Activated T-cell treated with anti-CD3 and anti-CD28 coated beads, Interleukin-2, amount 50 U/mL, for 72 hours (primary cell): ENCODE measurements at regions not wholly inside any gene's neighbourhood (a gene's known extent, or its start where the extent isn't known, plus 50 kb on each side); places are given as distances from the start of the nearest gene placed in this dataset.

ENCODE experiments used
- ATAC-seq, 2 donors: fragments of 150-1000 bp; cut with Tn5 transposase; replicated peaks in 1 of 2; 2 replicates each; pipeline ENCODE4 v1.10.0; 2021; ENCODE audit warnings: moderate library complexity in 2 of 2, mild to moderate bottlenecking in 1 of 2
- DNase-seq, 2 donors: peaks; one replicate each; pipeline ENCODE4 v3.0.0; 2021 to 2022; ENCODE audit warnings: mixed read lengths in 1 of 2
- H3K27ac Mint-ChIP-seq: one replicate; pipeline ENCODE4 v1.8.0; 2022; ENCODE audit warnings: mild to moderate bottlenecking, moderate library complexity, mixed read lengths
- H3K27me3 Mint-ChIP-seq: one replicate; pipeline ENCODE4 v1.8.0; 2022; ENCODE audit warnings: low read depth, mixed read lengths
- H3K36me3 Mint-ChIP-seq, 2 donors: one replicate each; pipeline ENCODE4 v1.8.0; 2022; ENCODE audit warnings: mixed read lengths in 2 of 2, mild to moderate bottlenecking in 1 of 2; ENCODE audit not compliant: insufficient read depth in 2 of 2
- H3K4me1 Mint-ChIP-seq: one replicate; pipeline ENCODE4 v1.8.0; 2022; ENCODE audit warnings: low read depth, mixed read lengths
- H3K4me3 Mint-ChIP-seq, 2 donors: one replicate each; pipeline ENCODE4 v1.8.0; 2022; ENCODE audit warnings: mild to moderate bottlenecking in 2 of 2, mixed read lengths in 2 of 2, moderate library complexity in 2 of 2
- H3K9me3 Mint-ChIP-seq, 2 donors: one replicate each; pipeline ENCODE4 v1.8.0; 2022; ENCODE audit warnings: mixed read lengths in 2 of 2

DNA sequence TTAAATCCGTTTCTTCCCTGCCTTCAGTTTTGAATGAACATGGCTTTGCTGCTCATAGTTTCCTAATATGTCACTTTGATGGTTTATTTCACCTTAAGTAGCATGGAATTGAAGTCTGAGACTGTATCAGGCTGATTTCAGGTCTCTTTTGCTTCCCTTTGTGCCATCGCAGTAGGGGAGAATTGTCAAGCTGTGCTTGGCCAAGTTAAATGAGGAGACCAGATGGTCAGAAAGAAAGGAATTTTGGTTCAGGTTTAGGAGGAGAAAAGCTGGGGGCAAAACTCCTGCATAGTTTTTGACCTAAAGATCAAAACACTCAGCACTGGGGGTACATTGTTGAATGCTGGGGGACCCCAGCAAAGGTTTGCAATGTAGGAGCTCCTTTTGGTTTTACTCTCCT lies 398.4 kb downstream of the NUAK1 start:
- ATAC-seq (no peak), DNase-seq (no peak)
- Mint-ChIP-seq H3K4me3 (no peak overlapping the region), H3K9me3 (no peaks in the 10 kb centered on the region), H3K27me3 (no peaks in the 10 kb centered on the region), H3K27ac (no peak overlapping the region), H3K36me3 (no peaks in the 10 kb centered on the region), H3K4me1 (no peaks in the 10 kb centered on the region)

DNA sequence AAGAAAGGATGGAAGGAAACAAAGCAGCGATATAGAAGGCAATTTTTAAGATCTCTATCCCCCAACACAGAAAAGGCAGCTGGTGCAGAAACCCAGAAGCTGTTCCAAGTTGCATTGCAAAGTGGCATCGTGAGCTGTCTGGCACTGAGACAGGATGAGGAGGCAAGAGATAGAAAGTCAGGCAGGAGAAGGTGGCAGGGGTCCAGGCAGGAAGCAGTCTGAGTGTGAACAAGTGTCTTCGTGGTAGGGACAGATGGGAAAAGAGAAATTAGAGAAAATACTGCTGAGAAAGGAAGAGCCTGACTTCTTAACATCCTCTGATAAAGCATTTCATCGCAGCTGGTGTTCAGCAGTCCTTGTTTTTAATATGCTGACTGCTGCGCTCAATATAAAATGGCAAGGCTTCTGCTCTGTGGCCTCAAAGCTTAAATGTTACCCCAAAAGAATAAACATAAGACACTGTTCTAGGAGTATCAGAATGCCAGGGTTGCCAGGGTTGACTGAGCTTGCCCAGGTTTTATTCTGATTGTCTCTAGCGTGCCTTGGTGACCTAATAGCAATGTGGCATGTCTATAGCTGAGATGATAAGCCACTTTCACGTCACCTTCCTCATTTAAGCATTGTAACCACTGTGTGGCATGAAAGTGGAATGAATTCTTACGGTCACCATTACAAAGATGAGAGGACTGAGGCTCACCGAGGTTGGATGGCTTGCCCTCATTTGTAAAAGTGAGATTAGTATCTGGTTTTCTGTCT lies 397.6 kb downstream of the NUAK1 start:
- Mint-ChIP-seq H3K4me3 (no peak overlapping the region), H3K27ac (no peak overlapping the region), H3K36me3 (no peaks in the 10 kb centered on the region), H3K4me1 (no peaks in the 10 kb centered on the region), H3K9me3 (no peaks in the 10 kb centered on the region), H3K27me3 (no peaks in the 10 kb centered on the region)
- DNase-seq (no peak), ATAC-seq (no peak)

DNA sequence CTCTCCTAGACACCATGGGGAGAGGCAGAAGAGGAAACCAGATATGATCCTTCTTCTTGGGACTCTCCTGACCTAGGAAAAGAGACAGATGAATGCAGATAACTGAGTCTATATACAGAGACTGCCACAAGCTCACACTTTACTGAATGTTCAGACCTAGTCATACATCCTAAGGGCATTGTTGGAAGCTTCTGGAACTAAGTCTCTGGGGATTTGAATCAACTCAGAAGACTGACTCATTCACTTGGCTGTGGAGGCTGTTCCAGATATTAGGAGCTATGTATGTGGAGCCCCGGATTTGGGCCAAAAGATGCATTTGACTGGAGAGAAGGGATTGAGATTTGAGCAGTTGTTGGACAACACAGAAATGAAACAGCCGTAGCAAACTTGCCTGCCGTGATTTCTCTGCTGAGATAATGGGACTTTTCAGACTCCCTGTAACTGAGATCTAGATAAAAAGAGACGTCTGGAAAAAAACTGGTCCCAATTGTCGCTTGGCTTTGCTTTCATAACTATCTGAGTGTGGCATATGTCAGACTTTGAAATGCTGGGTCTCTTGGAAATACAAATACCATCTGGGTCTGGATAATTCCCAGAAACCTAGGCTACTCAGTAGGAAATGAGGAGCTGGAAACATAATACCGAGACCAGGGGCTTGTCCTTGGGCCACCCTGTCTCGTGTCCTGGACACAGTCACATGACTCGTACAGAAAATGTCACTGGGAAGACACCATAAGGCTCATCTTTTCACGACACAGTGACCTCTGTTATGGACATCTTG lies 396.8 kb downstream of the NUAK1 start:
- Mint-ChIP-seq H3K4me3 (no peak overlapping the region), H3K27me3 (no peaks in the 10 kb centered on the region), H3K4me1 (no peaks in the 10 kb centered on the region), H3K9me3 (no peaks in the 10 kb centered on the region), H3K36me3 (no peaks in the 10 kb centered on the region), H3K27ac (no peak overlapping the region)
- ATAC-seq (no peak), DNase-seq (no peak)

DNA sequence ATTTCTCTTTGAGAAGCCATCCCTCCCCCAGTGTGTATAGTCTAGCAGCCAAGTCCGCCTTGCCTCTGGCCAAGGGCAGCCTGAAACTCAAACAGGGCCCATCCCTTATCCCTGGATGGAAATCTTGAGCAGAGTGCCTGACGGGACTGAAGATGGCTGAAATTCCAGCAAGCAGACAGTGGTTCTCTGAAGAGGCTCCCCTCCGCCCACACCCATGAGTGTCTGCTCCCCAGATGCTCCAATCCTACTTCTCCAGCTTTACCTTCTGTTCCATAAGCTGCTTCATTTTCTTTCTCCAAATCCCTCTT lies 396.2 kb downstream of the NUAK1 start:
- DNase-seq (no peak), ATAC-seq (no peak)
- H3K4me1 Mint-ChIP-seq: no peaks in the 10 kb centered on the region
- no peaks in the 10 kb centered on the region for H3K36me3 Mint-ChIP-seq
- H3K4me3 Mint-ChIP-seq: no peak overlapping the region
- H3K9me3 Mint-ChIP-seq: no peaks in the 10 kb centered on the region
- H3K27ac Mint-ChIP-seq: no peak overlapping the region
- H3K27me3 Mint-ChIP-seq: no peaks in the 10 kb centered on the region

DNA sequence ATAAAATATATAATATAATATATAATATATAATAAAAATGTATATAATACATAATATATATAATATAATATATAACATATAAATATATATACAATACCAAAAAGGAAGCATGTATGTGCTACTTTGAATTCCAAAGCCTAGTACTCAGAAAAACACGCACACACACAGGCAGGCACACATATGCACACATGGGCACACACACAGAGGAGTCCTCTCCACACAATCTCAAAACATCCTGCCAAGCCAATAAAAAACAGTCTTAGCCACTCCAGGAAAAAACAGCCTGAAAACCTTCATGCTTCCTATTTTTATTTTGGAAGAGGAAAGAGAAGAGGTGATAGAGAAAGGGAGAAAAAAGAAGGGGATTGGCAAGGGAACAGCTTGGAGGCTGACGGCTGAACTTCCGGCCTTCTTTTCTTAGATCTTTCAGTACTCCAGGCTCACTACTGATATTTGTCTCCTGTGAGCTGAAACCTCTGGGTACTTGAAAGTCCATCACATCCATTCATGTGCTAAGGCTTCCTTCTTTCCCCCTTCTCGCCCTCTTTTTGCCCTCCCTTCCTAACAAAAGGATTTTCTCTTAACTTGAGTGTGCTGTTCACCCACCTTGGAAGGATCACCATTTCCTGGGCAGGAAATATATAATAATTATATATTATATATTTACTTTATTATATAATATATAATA lies 394.2 kb downstream of the NUAK1 start:
- Mint-ChIP-seq H3K9me3 (no peaks in the 10 kb centered on the region), H3K27me3 (no peaks in the 10 kb centered on the region), H3K27ac (no peak overlapping the region), H3K4me3 (no peak overlapping the region), H3K4me1 (no peaks in the 10 kb centered on the region), H3K36me3 (no peaks in the 10 kb centered on the region)
- ATAC-seq: no peak
- DNase-seq: no peak

DNA sequence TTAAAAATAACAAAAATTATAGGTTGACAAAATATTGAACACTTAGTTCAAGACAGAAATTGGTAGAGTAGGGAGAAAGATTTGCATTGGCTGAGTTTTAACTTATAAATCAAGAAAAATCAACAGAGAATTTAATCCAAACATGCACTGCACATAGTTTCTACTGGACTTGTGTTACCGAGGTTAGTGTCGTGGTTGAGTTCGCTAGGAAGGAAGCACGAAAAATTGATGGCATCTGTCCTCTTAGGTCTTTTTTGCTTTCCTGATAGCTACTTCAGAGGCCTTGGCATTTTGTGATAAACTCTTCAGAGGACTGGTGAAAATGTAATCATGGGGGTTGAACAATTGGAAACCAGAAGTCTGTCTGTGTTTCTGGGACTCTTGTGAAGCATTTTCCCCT lies 392.9 kb downstream of the NUAK1 start:
- Mint-ChIP-seq H3K9me3 (no peaks in the 10 kb centered on the region), H3K27ac (no peak overlapping the region), H3K4me1 (no peaks in the 10 kb centered on the region)

DNA sequence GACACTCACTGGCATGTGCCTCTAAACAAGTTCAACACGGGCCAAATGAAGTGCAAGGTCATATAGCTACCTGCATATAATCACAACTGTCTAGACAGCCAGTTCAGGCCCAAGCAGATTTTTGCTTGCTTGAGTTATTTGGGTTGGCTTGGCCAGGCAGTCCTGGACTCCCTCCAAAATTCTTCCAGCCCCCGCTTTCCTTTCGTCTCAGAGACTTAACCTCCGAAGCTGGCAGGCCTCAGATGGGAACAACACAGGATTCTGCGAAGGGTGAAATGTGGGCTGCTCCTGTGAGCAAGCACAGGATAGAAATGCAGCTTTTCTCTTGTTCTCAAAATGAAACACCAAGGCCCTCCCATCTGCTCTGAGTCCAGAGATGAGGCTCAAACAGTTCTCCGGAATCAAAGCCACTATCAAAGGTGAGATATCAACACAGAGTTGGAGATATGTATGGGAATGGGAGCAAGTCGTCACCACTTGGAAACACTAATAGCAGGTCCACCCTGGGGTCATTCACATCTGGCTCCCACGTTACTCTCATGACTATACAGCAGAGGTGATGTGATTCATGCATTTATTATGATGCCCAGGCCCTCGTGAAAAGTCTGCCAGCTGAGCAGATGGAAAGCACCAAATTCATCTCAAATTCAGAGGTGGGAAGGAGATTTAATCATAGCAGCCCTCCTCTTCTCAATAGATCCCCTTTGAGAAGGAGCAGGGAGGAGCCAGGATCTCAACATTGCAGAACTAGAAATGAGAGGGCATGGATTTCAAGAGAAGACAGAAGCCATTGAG lies 389.8 kb downstream of the NUAK1 start:
- Mint-ChIP-seq H3K4me1 (no peaks in the 10 kb centered on the region), H3K4me3 (no peak overlapping the region), H3K27ac (no peak overlapping the region), H3K27me3 (no peaks in the 10 kb centered on the region), H3K9me3 (no peaks in the 10 kb centered on the region), H3K36me3 (no peaks in the 10 kb centered on the region)
- DNase-seq (no peak), ATAC-seq (no peak)

More for the DNA sequence above, 392.9 kb downstream of the NUAK1 start:
- Mint-ChIP-seq H3K27me3 (no peaks in the 10 kb centered on the region), H3K4me3 (no peak overlapping the region), H3K36me3 (no peaks in the 10 kb centered on the region)
- DNase-seq (no peak), ATAC-seq (no peak)

DNA sequence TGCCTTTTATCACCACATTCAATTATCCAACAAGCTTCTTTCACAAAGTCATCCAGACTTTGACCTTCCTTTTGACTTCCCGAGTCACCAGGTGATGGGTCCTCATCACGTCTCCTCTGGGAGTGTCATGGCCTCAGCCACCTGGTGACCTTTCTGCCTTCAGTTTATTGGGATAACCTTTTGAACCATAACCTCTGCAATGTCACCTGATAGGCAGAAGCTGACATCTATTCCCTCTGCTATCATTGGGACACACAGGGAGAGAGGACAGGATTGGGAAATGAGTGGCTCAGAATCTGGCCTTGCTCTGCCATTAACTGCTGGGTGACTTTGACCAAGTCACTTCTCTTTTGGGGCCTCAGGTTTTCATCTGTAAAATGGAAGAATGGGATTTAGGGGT lies 388.7 kb downstream of the NUAK1 start:
- Mint-ChIP-seq H3K27ac (no peak overlapping the region), H3K36me3 (no peaks in the 10 kb centered on the region), H3K4me3 (no peak overlapping the region), H3K9me3 (no peaks in the 10 kb centered on the region), H3K27me3 (no peaks in the 10 kb centered on the region), H3K4me1 (no peaks in the 10 kb centered on the region)
- no peak for DNase-seq
- ATAC-seq: no peak

DNA sequence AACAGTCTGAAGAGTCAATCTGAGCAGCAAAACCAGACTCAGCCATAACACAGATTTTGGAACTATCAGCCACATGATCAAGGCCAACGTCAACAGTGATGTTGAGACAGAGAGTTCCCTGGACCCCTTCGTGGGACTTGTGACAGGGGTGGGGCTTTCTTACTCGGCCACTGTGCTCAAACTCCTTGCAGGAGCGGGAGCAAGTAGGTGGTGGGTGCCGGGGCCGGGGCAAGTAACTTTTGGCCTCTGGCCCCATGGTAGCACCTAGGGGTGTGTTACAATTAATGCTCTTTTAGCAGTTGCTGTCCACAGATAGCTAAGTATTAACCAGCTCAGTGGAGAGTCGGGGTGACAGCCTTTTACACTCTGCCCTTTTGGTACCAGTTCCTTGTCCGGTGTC lies 384.4 kb downstream of the NUAK1 start:
- Mint-ChIP-seq H3K4me3 (no peak overlapping the region), H3K27ac (no peak overlapping the region), H3K9me3 (no peaks in the 10 kb centered on the region)

DNA sequence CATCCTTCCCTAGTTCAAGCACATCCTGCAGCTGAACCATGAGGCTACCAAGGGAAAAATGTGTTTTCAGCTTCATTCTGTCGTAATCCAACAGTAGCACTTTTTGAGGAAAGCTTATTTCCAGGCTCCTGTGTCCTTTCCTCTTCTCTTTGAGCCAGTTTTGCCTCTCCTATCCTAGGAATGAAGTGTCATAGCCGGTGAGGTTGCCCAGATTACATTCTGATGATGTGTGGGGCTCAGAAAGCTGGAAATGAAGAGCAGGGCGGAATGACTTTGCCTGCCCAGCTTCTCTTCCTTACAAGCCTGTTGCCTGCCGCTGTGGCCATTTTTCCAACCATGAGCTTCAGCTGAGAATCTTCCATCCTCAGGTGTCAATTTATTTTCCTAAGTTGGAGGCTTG lies 381.8 kb downstream of the NUAK1 start:
- Mint-ChIP-seq H3K36me3 (no peaks in the 10 kb centered on the region), H3K27me3 (no peaks in the 10 kb centered on the region), H3K4me1 (no peaks in the 10 kb centered on the region), H3K9me3 (no peaks in the 10 kb centered on the region), H3K4me3 (no peak overlapping the region), H3K27ac (no peak overlapping the region)
- DNase-seq: no peak
- no peak for ATAC-seq

More for the DNA sequence above, 384.4 kb downstream of the NUAK1 start:
- H3K27me3 Mint-ChIP-seq: no peaks in the 10 kb centered on the region
- no peaks in the 10 kb centered on the region for H3K4me1 Mint-ChIP-seq
- DNase-seq (no peak), ATAC-seq (no peak)
- no peaks in the 10 kb centered on the region for H3K36me3 Mint-ChIP-seq

DNA sequence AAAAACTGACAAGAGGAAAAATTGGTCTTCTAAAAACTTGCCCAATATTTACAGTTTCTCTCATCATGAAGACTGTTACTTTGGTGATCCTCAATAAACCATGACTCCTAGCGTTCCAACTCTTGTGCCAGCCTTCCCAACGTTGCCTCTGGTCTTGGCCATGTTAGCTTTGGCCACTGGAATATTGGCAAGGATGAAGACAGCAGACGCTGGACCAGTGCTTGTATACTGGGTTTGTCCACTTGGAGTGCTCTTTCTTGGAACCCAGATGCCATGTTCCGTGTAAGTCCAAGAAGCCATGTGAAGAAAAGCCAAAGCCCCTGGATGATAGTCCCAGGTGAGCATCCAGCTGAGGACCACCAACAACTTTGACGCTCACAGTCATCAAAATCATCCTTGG lies 379.6 kb downstream of the NUAK1 start:
- no peaks in the 10 kb centered on the region for H3K36me3 Mint-ChIP-seq
- DNase-seq (no peak), ATAC-seq (no peak)
- H3K4me1 Mint-ChIP-seq: no peaks in the 10 kb centered on the region
- no peak overlapping the region for H3K27ac Mint-ChIP-seq
- H3K4me3 Mint-ChIP-seq: no peak overlapping the region
- peaks cover 0 to 3% of the 10 kb centered on the region in 2 donors for H3K9me3 Mint-ChIP-seq
- H3K27me3 Mint-ChIP-seq: no peaks in the 10 kb centered on the region

DNA sequence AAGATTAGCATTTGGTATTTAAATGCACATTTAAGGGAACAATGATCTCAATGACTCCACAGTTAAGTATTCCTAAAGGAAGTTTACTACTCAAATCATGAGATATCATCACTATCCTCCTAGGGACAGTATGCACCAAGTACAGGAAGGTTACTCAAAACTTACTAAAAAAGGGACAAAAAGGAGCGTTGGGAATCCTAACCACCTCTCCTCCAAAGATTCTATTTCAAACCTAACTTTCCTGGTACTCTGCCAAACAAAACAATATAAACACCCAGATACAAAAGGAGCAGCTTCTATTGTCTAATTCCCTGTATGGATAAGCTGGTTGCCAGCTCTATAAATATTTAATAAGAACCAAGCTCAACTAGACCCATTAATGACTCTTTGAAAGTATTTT lies 377.7 kb downstream of the NUAK1 start:
- no peak for ATAC-seq
- no peaks in the 10 kb centered on the region for H3K27me3 Mint-ChIP-seq
- no peaks in the 10 kb centered on the region for H3K4me1 Mint-ChIP-seq
- H3K36me3 Mint-ChIP-seq: no peaks in the 10 kb centered on the region
- no peak overlapping the region for H3K27ac Mint-ChIP-seq
- H3K9me3 Mint-ChIP-seq: peaks cover 0 to 3% of the 10 kb centered on the region in 2 donors
- H3K4me3 Mint-ChIP-seq: no peak overlapping the region
- no peak for DNase-seq
